ENCODE measurements at regions not wholly inside any gene's neighbourhood (a gene's known extent, or its start where the extent isn't known, plus 50 kb on each side); places are given as distances from the start of the nearest gene placed in this dataset.

GRCh38 chr16:65409510-65409909 lies 287.6 kb upstream of the CDH11 start:
- POLR2A ChIA-PET, result no interaction called here
- intact Hi-C loops (cut with micrococcal nuclease; ENCODE audit: unreplicated experiment), result no loop called here
- no peak overlapping the region for H2AFZ ChIP-seq (ENCODE audit: low read length)
- H3K4me1 ChIP-seq (ENCODE audit: insufficient read depth, low read length, poor library complexity, severe bottlenecking), result no peaks in the 10 kb centered on the region
- no peaks in the 10 kb centered on the region for H3K9me2 ChIP-seq (ENCODE audit: insufficient read depth, low read length)
- BruUV-seq (replicated peaks), result no TSS peak
- H4K20me1 ChIP-seq (ENCODE audit: insufficient read depth, low read length), result no peaks in the 10 kb centered on the region
- H3K36me3 ChIP-seq (ENCODE audit: insufficient read depth, low read length), result no peaks in the 10 kb centered on the region
- H3K27ac ChIP-seq (ENCODE audit: low read depth, low read length, poor library complexity, severe bottlenecking), result no peak overlapping the region
- H3K4me3 ChIP-seq (ENCODE audit: low read depth, low read length, poor library complexity, severe bottlenecking), result no peak overlapping the region
- TF ChIP-seq CTCF (conservative IDR thresholded peaks at IDR 0.05; ENCODE audit: low read length) (no peak), EZH2phosphoT487 (IDR thresholded peaks at IDR 0.05; ENCODE audit: borderline replicate concordance, low read depth, low read length) (no peak)
- no peaks in the 10 kb centered on the region for H3K9me3 ChIP-seq (ENCODE audit: low read length)
- H3K4me2 ChIP-seq (ENCODE audit: low read length), result no peak overlapping the region
- no peak for DNase-seq (ENCODE audit: low spot score)
- CTCF ChIA-PET (ENCODE audit: unreplicated experiment), result no interaction called here
- no peaks in the 10 kb centered on the region for H3K79me2 ChIP-seq (ENCODE audit: insufficient read depth, low read depth, low read length)

GRCh38 chr16:65406933-65407332 lies 285.1 kb upstream of the CDH11 start:
- no peaks in the 10 kb centered on the region for H3K9me2 ChIP-seq (ENCODE audit: insufficient read depth, low read length)
- no peak overlapping the region for H2AFZ ChIP-seq (ENCODE audit: low read length)
- H3K4me3 ChIP-seq (ENCODE audit: low read depth, low read length, poor library complexity, severe bottlenecking), result no peak overlapping the region
- TF ChIP-seq EZH2phosphoT487 (IDR thresholded peaks at IDR 0.05; ENCODE audit: borderline replicate concordance, low read depth, low read length) (no peak), CTCF (conservative IDR thresholded peaks at IDR 0.05; ENCODE audit: low read length) (no peak)
- no peaks in the 10 kb centered on the region for H3K9me3 ChIP-seq (ENCODE audit: low read length)
- no peaks in the 10 kb centered on the region for H4K20me1 ChIP-seq (ENCODE audit: insufficient read depth, low read length)
- no peak overlapping the region for H3K4me2 ChIP-seq (ENCODE audit: low read length)
- intact Hi-C loops (cut with micrococcal nuclease; ENCODE audit: unreplicated experiment), result no loop called here
- H3K36me3 ChIP-seq (ENCODE audit: insufficient read depth, low read length), result no peaks in the 10 kb centered on the region
- no peaks in the 10 kb centered on the region for H3K4me1 ChIP-seq (ENCODE audit: insufficient read depth, low read length, poor library complexity, severe bottlenecking)
- DNase-seq (ENCODE audit: low spot score), result no peak
- no peaks in the 10 kb centered on the region for H3K79me2 ChIP-seq (ENCODE audit: insufficient read depth, low read depth, low read length)
- CTCF ChIA-PET (ENCODE audit: unreplicated experiment), result no interaction called here
- H3K27ac ChIP-seq (ENCODE audit: low read depth, low read length, poor library complexity, severe bottlenecking), result no peak overlapping the region
- BruUV-seq (replicated peaks), result no TSS peak
- POLR2A ChIA-PET, result no interaction called here

- BruUV-seq (replicated peaks), result no TSS peak
- H3K4me1 ChIP-seq (ENCODE audit: insufficient read depth, low read length, poor library complexity, severe bottlenecking), result no peaks in the 10 kb centered on the region
- no peak for DNase-seq (ENCODE audit: low spot score)
- POLR2A ChIA-PET, result interaction anchor here (0.7 to 0.9 kb wide), 2 partner anchors 9 to 666 kb away, joined by 3 read pairs; no protein-coding TSS in a partner anchor
- no peaks in the 10 kb centered on the region for H3K79me2 ChIP-seq (ENCODE audit: insufficient read depth, low read depth, low read length)
- no peaks in the 10 kb centered on the region for H4K20me1 ChIP-seq (ENCODE audit: insufficient read depth, low read length)
- intact Hi-C loops (cut with micrococcal nuclease; ENCODE audit: unreplicated experiment), result no loop called here
- H3K27ac ChIP-seq (ENCODE audit: low read depth, low read length, poor library complexity, severe bottlenecking), result no peak overlapping the region
- TF ChIP-seq EZH2phosphoT487 (IDR thresholded peaks at IDR 0.05; ENCODE audit: borderline replicate concordance, low read depth, low read length) (no peak), CTCF (conservative IDR thresholded peaks at IDR 0.05; ENCODE audit: low read length) (no peak)
- H3K9me2 ChIP-seq (ENCODE audit: insufficient read depth, low read length), result no peaks in the 10 kb centered on the region
- CTCF ChIA-PET (ENCODE audit: unreplicated experiment), result no interaction called here
- H3K9me3 ChIP-seq (ENCODE audit: low read length), result no peaks in the 10 kb centered on the region
- H3K4me2 ChIP-seq (ENCODE audit: low read length), result no peak overlapping the region
- no peaks in the 10 kb centered on the region for H3K36me3 ChIP-seq (ENCODE audit: insufficient read depth, low read length)
- H2AFZ ChIP-seq (ENCODE audit: low read length), result no peak overlapping the region
- no peak overlapping the region for H3K4me3 ChIP-seq (ENCODE audit: low read depth, low read length, poor library complexity, severe bottlenecking)
Observed at GRCh38 chr16:65406116-65406515, 284.3 kb upstream of the CDH11 start.
